Hepatocyte (in vitro differentiated cells): ENCODE measurements at regions not wholly inside any gene's neighbourhood (a gene's known extent, or its start where the extent isn't known, plus 50 kb on each side); places are given as distances from the start of the nearest gene placed in this dataset.

ENCODE experiments used
- DNase-seq: peaks from one replicate; pipeline ENCODE4 v3.0.0-alpha.2; 2016; ENCODE audit warnings: low spot score
- H2AFZ ChIP-seq: fragments of 200-600 bp; sonication (generic); 2 replicates; pipeline ENCODE4 v1.6.0; 2016; ENCODE audit warnings: antibody characterized with exemption, mild to moderate bottlenecking
- H3K27ac ChIP-seq: fragments of 200-600 bp; sonication (generic); 2 replicates; pipeline ENCODE4 v1.5.1; 2016; ENCODE audit warnings: mild to moderate bottlenecking
- H3K27me3 ChIP-seq: fragments of 200-600 bp; sonication (generic); 2 replicates; pipeline ENCODE4 v1.6.1; 2016
- H3K36me3 ChIP-seq: fragments of 200-600 bp; sonication (generic); replicated peaks from 2 replicates; pipeline ENCODE4 v1.5.1; 2016; ENCODE audit warnings: low read depth; ENCODE audit not compliant: insufficient read depth
- H3K4me1 ChIP-seq: fragments of 200-600 bp; sonication (generic); 2 replicates; pipeline ENCODE4 v1.5.1; 2016; ENCODE audit warnings: mild to moderate bottlenecking, moderate library complexity; ENCODE audit not compliant: insufficient read depth
- H3K4me2 ChIP-seq: fragments of 200-600 bp; sonication (generic); 2 replicates; pipeline ENCODE4 v1.6.0; 2016
- H3K4me3 ChIP-seq: fragments of 200-600 bp; sonication (generic); 2 replicates; pipeline ENCODE4 v1.5.1; 2016; ENCODE audit warnings: mild to moderate bottlenecking
- H3K79me2 ChIP-seq: fragments of 200-600 bp; sonication (generic); 2 replicates; pipeline ENCODE4 v1.6.0; 2017; ENCODE audit warnings: mild to moderate bottlenecking
- H3K9me2 ChIP-seq: fragments of 200-600 bp; sonication (generic); replicated peaks from 2 replicates; pipeline ENCODE4 v1.6.0; 2017; ENCODE audit warnings: mild to moderate bottlenecking; ENCODE audit not compliant: insufficient read depth
- H3K9me3 ChIP-seq: fragments of 200-600 bp; sonication (generic); 2 replicates; pipeline ENCODE4 v1.5.1; 2016; ENCODE audit warnings: low read depth, mild to moderate bottlenecking
- H4K20me1 ChIP-seq: fragments of 200-600 bp; sonication (generic); 2 replicates; pipeline ENCODE4 v1.6.0; 2016; ENCODE audit warnings: mild to moderate bottlenecking; ENCODE audit not compliant: insufficient read depth, poor library complexity, severe bottlenecking
- EZH2 ChIP-seq: fragments of 200-600 bp; sonication (generic); IDR thresholded peaks from 2 replicates; pipeline ENCODE4 v1.6.1; 2016; ENCODE audit warnings: antibody characterized with exemption, mild to moderate bottlenecking, borderline replicate concordance
- EZH2phosphoT487 ChIP-seq: fragments of 200-600 bp; sonication (generic); IDR thresholded peaks from one replicate; pipeline ENCODE4 v1.6.1; 2018; ENCODE audit warnings: antibody characterized with exemption, mild to moderate bottlenecking, low read depth, moderate library complexity; ENCODE audit not compliant: unreplicated experiment, severe bottlenecking
- WGBS: methylation state at CpG from one replicate; pipeline ENCODE4 v1.1.6; 2016; ENCODE audit warnings: low lambda C conversion rate; ENCODE audit errors: missing lambda C conversion rate; 5-methylcytosine and 5-hydroxymethylcytosine counted together
- TF ChIP-seq, protein P1 (sequence below): fragments of 200-600 bp; sonication (generic); IDR thresholded peaks from 2 replicates; pipeline ENCODE4 v1.5.1; 2016; ENCODE audit warnings: antibody characterized with exemption, mild to moderate bottlenecking; ENCODE audit not compliant: poor library complexity

DNA sequence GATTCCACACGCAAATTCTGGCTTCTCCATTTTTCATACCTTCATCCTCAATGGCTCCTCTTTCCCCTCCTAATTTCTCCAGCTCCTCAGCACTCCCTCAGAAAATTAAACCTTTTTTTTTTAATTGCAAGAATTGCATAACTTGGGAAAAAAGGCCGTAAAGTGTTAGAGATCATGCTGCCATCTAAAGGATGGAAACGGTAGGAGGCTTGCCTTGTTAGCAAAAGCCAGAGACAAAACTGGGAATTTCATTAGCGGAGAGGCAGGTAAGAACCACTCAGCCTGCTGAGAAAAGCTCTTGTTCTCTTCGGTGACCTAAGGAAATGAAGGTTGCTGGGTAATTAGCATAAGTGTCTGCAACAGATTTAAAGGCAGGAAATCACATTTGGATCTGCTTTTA lies 204.3 kb downstream of the AEBP2 start:
- no peak overlapping the region for H2AFZ ChIP-seq
- no peak overlapping the region for H3K4me2 ChIP-seq
- no peaks in the 10 kb centered on the region for H3K4me1 ChIP-seq
- H3K9me2 ChIP-seq, result no peaks in the 10 kb centered on the region
- H3K27me3 ChIP-seq, result no peaks in the 10 kb centered on the region
- no peaks in the 10 kb centered on the region for H3K79me2 ChIP-seq
- TF ChIP-seq EZH2phosphoT487 (no peak), EZH2 (no peak)
- TF ChIP-seq, protein P1, sequence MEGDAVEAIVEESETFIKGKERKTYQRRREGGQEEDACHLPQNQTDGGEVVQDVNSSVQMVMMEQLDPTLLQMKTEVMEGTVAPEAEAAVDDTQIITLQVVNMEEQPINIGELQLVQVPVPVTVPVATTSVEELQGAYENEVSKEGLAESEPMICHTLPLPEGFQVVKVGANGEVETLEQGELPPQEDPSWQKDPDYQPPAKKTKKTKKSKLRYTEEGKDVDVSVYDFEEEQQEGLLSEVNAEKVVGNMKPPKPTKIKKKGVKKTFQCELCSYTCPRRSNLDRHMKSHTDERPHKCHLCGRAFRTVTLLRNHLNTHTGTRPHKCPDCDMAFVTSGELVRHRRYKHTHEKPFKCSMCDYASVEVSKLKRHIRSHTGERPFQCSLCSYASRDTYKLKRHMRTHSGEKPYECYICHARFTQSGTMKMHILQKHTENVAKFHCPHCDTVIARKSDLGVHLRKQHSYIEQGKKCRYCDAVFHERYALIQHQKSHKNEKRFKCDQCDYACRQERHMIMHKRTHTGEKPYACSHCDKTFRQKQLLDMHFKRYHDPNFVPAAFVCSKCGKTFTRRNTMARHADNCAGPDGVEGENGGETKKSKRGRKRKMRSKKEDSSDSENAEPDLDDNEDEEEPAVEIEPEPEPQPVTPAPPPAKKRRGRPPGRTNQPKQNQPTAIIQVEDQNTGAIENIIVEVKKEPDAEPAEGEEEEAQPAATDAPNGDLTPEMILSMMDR, result peak; percentile 72
- H3K9me3 ChIP-seq, result no peaks in the 10 kb centered on the region
- 13% methylated on average over 5 of the region's 5 CpGs for WGBS
- no peaks in the 10 kb centered on the region for H4K20me1 ChIP-seq
- H3K4me3 ChIP-seq, result no peak overlapping the region
- peak; percentile 64 for DNase-seq
- no peaks in the 10 kb centered on the region for H3K36me3 ChIP-seq
- no peak overlapping the region for H3K27ac ChIP-seq

DNA sequence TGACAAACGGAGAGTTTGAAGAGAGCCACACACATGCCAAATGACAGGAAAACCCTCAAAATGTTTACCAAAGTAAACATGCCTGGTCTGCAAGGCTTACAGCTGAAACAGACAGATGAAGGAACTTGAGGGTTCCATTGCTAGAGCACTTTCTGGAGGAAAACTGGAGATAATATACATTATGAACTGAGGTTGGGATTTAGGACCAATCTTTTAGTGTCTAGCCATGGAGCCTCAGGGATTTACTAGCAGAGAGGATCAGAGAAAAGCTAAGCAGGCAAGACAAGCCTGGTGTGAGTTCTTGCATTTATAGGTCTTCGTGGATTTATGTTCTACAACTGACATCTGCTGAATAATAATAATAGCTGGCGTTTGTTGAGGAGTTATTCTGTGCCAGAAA lies 205.3 kb downstream of the AEBP2 start:
- H2AFZ ChIP-seq, result no peak overlapping the region
- H3K27me3 ChIP-seq, result no peaks in the 10 kb centered on the region
- no peak overlapping the region for H3K4me3 ChIP-seq
- H3K4me2 ChIP-seq, result no peak overlapping the region
- H3K9me3 ChIP-seq, result no peaks in the 10 kb centered on the region
- no peaks in the 10 kb centered on the region for H3K4me1 ChIP-seq
- 59% methylated on average over 3 of the region's 3 CpGs for WGBS
- DNase-seq, result no peak
- TF ChIP-seq EZH2phosphoT487 (no peak), EZH2 (no peak)
- TF ChIP-seq, protein P1, result no peak
- H3K36me3 ChIP-seq, result no peaks in the 10 kb centered on the region
- no peak overlapping the region for H3K27ac ChIP-seq
- no peaks in the 10 kb centered on the region for H4K20me1 ChIP-seq
- no peaks in the 10 kb centered on the region for H3K79me2 ChIP-seq
- no peaks in the 10 kb centered on the region for H3K9me2 ChIP-seq

DNA sequence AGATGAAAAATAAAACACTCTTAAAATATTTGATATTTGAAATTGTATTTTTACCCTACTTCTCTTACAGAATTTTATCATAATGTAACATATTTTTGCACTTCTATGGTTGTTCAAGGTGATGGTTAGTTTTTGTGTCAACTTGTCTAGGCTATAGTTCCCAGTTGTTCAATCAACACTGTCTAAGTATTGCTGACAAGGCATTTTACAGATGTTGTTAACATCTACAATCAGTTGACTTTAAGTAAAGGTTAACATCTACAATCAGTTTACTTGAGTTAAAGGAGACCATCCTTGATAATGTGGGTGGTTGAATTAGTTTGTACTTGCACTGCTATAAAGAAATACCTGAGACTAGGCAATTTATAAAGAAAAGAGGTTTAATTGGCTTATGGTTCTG lies 206.5 kb downstream of the AEBP2 start:
- H3K27me3 ChIP-seq, result no peaks in the 10 kb centered on the region
- H4K20me1 ChIP-seq, result no peaks in the 10 kb centered on the region
- no peak overlapping the region for H3K4me2 ChIP-seq
- H2AFZ ChIP-seq, result no peak overlapping the region
- no peaks in the 10 kb centered on the region for H3K36me3 ChIP-seq
- DNase-seq, result no peak
- TF ChIP-seq EZH2phosphoT487, result no peak
- TF ChIP-seq EZH2, result no peak
- TF ChIP-seq, protein P1, result no peak
- no peaks in the 10 kb centered on the region for H3K9me2 ChIP-seq
- H3K79me2 ChIP-seq, result no peaks in the 10 kb centered on the region
- no peaks in the 10 kb centered on the region for H3K4me1 ChIP-seq
- H3K9me3 ChIP-seq, result no peaks in the 10 kb centered on the region
- no peak overlapping the region for H3K27ac ChIP-seq
- H3K4me3 ChIP-seq, result no peak overlapping the region

DNA sequence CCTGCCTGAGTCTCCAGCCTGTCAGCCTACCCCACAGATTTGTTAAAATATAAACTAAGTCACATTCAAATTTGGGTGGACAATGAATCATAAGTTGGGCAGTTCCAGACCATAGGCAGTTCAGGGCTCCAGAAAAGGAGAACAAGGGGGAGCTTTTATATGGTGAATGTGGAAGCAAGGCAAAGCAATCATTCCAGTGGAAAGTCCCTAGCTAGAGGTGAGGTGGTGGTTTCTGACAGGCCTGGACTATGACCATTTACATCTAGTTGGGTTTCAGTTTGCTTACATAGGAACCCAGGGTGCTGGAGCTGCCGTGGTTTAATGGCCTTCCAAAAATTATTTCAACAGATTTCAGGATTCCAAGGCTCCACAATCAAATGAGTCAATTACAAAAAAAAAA lies 207.3 kb downstream of the AEBP2 start:
- Histone ChIP-seq H3K79me2 (no peaks in the 10 kb centered on the region), H2AFZ (no peak overlapping the region), H3K36me3 (no peaks in the 10 kb centered on the region), H4K20me1 (no peaks in the 10 kb centered on the region), H3K9me2 (no peaks in the 10 kb centered on the region), H3K27ac (no peak overlapping the region), H3K27me3 (no peaks in the 10 kb centered on the region), H3K4me1 (no peaks in the 10 kb centered on the region), H3K4me2 (no peak overlapping the region), H3K4me3 (no peak overlapping the region), H3K9me3 (no peaks in the 10 kb centered on the region)
- DNase-seq, result no peak
- TF ChIP-seq EZH2phosphoT487, result no peak
- TF ChIP-seq EZH2, result no peak
- TF ChIP-seq, protein P1, result no peak
- WGBS, result 93% methylated on average over 1 of the region's 1 CpG
